Pancreas (tissue), 10 donors: ENCODE measurements at regions not wholly inside any gene's neighbourhood (a gene's known extent, or its start where the extent isn't known, plus 50 kb on each side); places are given as distances from the start of the nearest gene placed in this dataset.

ENCODE experiments used
- ATAC-seq, 4 donors: fragments of 200-7000 bp; cut with Tn5 transposase; one replicate each; pipeline versions ENCODE4 v1.8.0 to v1.9.1; 2020; ENCODE audit warnings: mild to moderate bottlenecking in 4 of 4, moderate library complexity in 4 of 4
- DNase-seq, 6 donors: peaks; one replicate each; pipeline ENCODE4 v3.0.0-alpha.2; 2020
- FAIRE-seq: peaks from 2 replicates; lab custom pipeline; 2012; peaks lifted over from hg19 to GRCh38; lab: Jason Lieb, UNC
- H3K27ac ChIP-seq, 4 donors: fragments of 200-600 bp; sonication (generic); 1 replicate in 3 of 4; 2 replicates in 1 of 4; pipeline versions ENCODE4 v1.5.0 to v1.8.0; 2020
- H3K27me3 ChIP-seq, 4 donors: fragments of 200-600 bp; one replicate each; pipeline ENCODE4 v1.8.0; 2021
- H3K36me3 ChIP-seq, 3 donors: fragments of 200-600 bp; sonication (generic) in 1 of 3; one replicate each; pipeline versions ENCODE4 v1.5.0 to v1.8.0; 2020 to 2021
- H3K4me1 ChIP-seq, 3 donors: fragments of 200-600 bp; one replicate each; pipeline ENCODE4 v1.8.0; 2021
- H3K4me3 ChIP-seq, 4 donors: fragments of 200-600 bp; sonication (generic) in 2 of 4; one replicate each; pipeline versions ENCODE4 v1.5.0 to v1.8.0; 2020 to 2021
- H3K9me3 ChIP-seq, 4 donors: fragments of 200-600 bp; one replicate each; pipeline ENCODE4 v1.8.0; 2021
- CTCF ChIP-seq, 4 donors: fragments of 200-600 bp; sonication (generic) in 3 of 4; IDR thresholded peaks; one replicate each; pipeline versions ENCODE4 v1.5.0 to v1.8.0; 2021; ENCODE audit warnings: antibody characterized with exemption in 4 of 4
- WGBS, 2 donors: extraction: QIAGEN DNeasy Blood & Tissue Kit; methylation state at CpG; one replicate each; pipeline ENCODE4 v1.1.7; 2013; 5-methylcytosine and 5-hydroxymethylcytosine counted together
- intact Hi-C, 3 donors: fragments of 100-400 bp; cut with DNase I; formaldehyde crosslinking; loops; one replicate each; pipeline versions ENCODE4 v1.11.1 to v1.14.2; 2022
- donor health status: healthy with polysubstance abuse.
- donor health status: DM: no; HTN: no; CAD: no; lungs with moderate emphysema.
- donor health status: DM: no; HTN: no; CAD: no.
- donor health status: control.
- donor health status: control.
- donor health status: Bipolar disorder and iron deficiency.
- donor health status: DM: yes; HTN: yes; CAD: no.
- donor health status: DM: no; HTN: no; CAD: no.
- donor health status: DM: no; HTN: no; CAD: no.
- donor health status: DM: yes; HTN: yes; CAD: no.

- H3K27me3 ChIP-seq: no peaks in the 10 kb centered on the region
- no peak overlapping the region for H3K4me3 ChIP-seq
- no peaks in the 10 kb centered on the region for H3K36me3 ChIP-seq
- WGBS, 2 donors: 43 to 80% methylated on average over 7 of the region's 7 CpGs
- H3K9me3 ChIP-seq: no peaks in the 10 kb centered on the region
- H3K27ac ChIP-seq: no peak overlapping the region
- FAIRE-seq (no peak), ATAC-seq (no peak), DNase-seq (no peak)
- TF ChIP-seq CTCF (IDR thresholded peaks at IDR 0.05): no peak
- intact Hi-C loops: no loop called here
- H3K4me1 ChIP-seq: no peaks in the 10 kb centered on the region
These were observed 72.4 kb upstream of the GADL1 start for GRCh38 chr3:30966896-30967295.

- intact Hi-C loops: no loop called here
- peak in 1 of 4 donors; percentile 45 for ATAC-seq
- no peaks in the 10 kb centered on the region for H3K27me3 ChIP-seq
- no peaks in the 10 kb centered on the region for H3K36me3 ChIP-seq
- 37 to 46% methylated on average over 2 of the region's 2 CpGs for WGBS, 2 donors
- no peaks in the 10 kb centered on the region for H3K4me1 ChIP-seq
- FAIRE-seq: no peak
- TF ChIP-seq CTCF (IDR thresholded peaks at IDR 0.05): no peak
- H3K9me3 ChIP-seq: no peaks in the 10 kb centered on the region
- H3K27ac ChIP-seq: no peak overlapping the region
- H3K4me3 ChIP-seq: no peak overlapping the region
- no peak for DNase-seq
These were observed 75.7 kb upstream of the GADL1 start for GRCh38 chr3:30970183-30970582.

GRCh38 chr3:30972449-30972848, 78.0 kb upstream of the GADL1 start:
- Histone ChIP-seq H3K27ac (no peak overlapping the region), H3K4me1 (no peaks in the 10 kb centered on the region), H3K9me3 (no peaks in the 10 kb centered on the region), H3K4me3 (no peak overlapping the region), H3K36me3 (no peaks in the 10 kb centered on the region), H3K27me3 (no peaks in the 10 kb centered on the region)
- DNase-seq: no peak
- no peak for TF ChIP-seq CTCF (IDR thresholded peaks at IDR 0.05)
- intact Hi-C loops: no loop called here
- ATAC-seq: no peak
- WGBS, 2 donors: 77 to 92% methylated on average over 1 of the region's 1 CpG
- no peak for FAIRE-seq

GRCh38 chr3:30974071-30974470, 79.6 kb upstream of the GADL1 start:
- ATAC-seq (no peak), DNase-seq (no peak), FAIRE-seq (no peak)
- no peak overlapping the region for H3K4me3 ChIP-seq
- no peaks in the 10 kb centered on the region for H3K36me3 ChIP-seq
- no peak for TF ChIP-seq CTCF (IDR thresholded peaks at IDR 0.05)
- no peaks in the 10 kb centered on the region for H3K9me3 ChIP-seq
- H3K27me3 ChIP-seq: no peaks in the 10 kb centered on the region
- H3K4me1 ChIP-seq: no peaks in the 10 kb centered on the region
- intact Hi-C loops: no loop called here
- no peak overlapping the region for H3K27ac ChIP-seq
- 68 to 70% methylated on average over 2 of the region's 2 CpGs for WGBS, 2 donors

- intact Hi-C loops: no loop called here
- no peaks in the 10 kb centered on the region for H3K9me3 ChIP-seq
- WGBS, 2 donors: 72 to 95% methylated on average over 1 of the region's 1 CpG
- FAIRE-seq (no peak), DNase-seq (no peak), ATAC-seq (no peak)
- no peak for TF ChIP-seq CTCF (IDR thresholded peaks at IDR 0.05)
- no peaks in the 10 kb centered on the region for H3K27me3 ChIP-seq
- no peak overlapping the region for H3K4me3 ChIP-seq
- peaks cover 0 to 10% (median 0%) of the 10 kb centered on the region in 3 donors for H3K4me1 ChIP-seq
- no peaks in the 10 kb centered on the region for H3K36me3 ChIP-seq
- H3K27ac ChIP-seq: no peak overlapping the region
These were observed 83.1 kb upstream of the GADL1 start for GRCh38 chr3:30977592-30977991.
